22Rv1 (cell line): ENCODE measurements at regions not wholly inside any gene's neighbourhood (a gene's known extent, or its start where the extent isn't known, plus 50 kb on each side); places are given as distances from the start of the nearest gene placed in this dataset.
"Not testable (repeated sequence)": the region's sequence is repeated elsewhere in the genome, so short reads cannot be mapped to it uniquely, and the experiment has no call there.

ENCODE experiments used
- H3K27ac ChIP-seq: fragments of 450-650 bp; 2 replicates; pipeline ENCODE4 v1.5.1; 2017
- CTCF ChIP-seq: fragments of 450-650 bp; IDR thresholded peaks from 2 replicates; pipeline ENCODE4 v1.5.1; 2017; ENCODE audit warnings: mild to moderate bottlenecking
- ZFX ChIP-seq: fragments of 450-650 bp; IDR thresholded peaks from 2 replicates; pipeline ENCODE4 v1.6.1; 2017; ENCODE audit warnings: antibody characterized with exemption, borderline replicate concordance

GRCh38 chr14:88985654-88986053 is 161.2 kb downstream of the TTC8 start:
- H3K27ac ChIP-seq = no peak overlapping the region
- no peak for TF ChIP-seq CTCF
- no peak for TF ChIP-seq ZFX

- TF ChIP-seq CTCF = no peak
- TF ChIP-seq ZFX = no peak
- no peak overlapping the region for H3K27ac ChIP-seq
Measured at GRCh38 chr14:88986146-88986841, 161.8 kb downstream of the TTC8 start.

- H3K27ac ChIP-seq = not testable (repeated sequence)
Measured at GRCh38 chr14:88986908-88987307, 162.5 kb downstream of the TTC8 start.

- no peak overlapping the region for H3K27ac ChIP-seq
- TF ChIP-seq CTCF = no peak
- no peak for TF ChIP-seq ZFX
Measured at GRCh38 chr14:88987516-88987915, 163.1 kb downstream of the TTC8 start.

GRCh38 chr14:88989911-88990310 is 165.5 kb downstream of the TTC8 start:
- TF ChIP-seq ZFX (no peak), CTCF (no peak)
- no peak overlapping the region for H3K27ac ChIP-seq

GRCh38 chr14:88990856-88991255 is 166.4 kb downstream of the TTC8 start:
- TF ChIP-seq CTCF (no peak), ZFX (no peak)
- H3K27ac ChIP-seq = no peak overlapping the region

- H3K27ac ChIP-seq = no peak overlapping the region
- TF ChIP-seq ZFX = no peak
- TF ChIP-seq CTCF = no peak
Measured at GRCh38 chr14:88992011-88992410, 167.6 kb downstream of the TTC8 start.

- no peak overlapping the region for H3K27ac ChIP-seq
Measured at GRCh38 chr14:88993946-88994345, 169.5 kb downstream of the TTC8 start.

More at GRCh38 chr14:88993946-88994345, 169.5 kb downstream of the TTC8 start:
- TF ChIP-seq CTCF (no peak), ZFX (no peak)
